ENCODE measurements at regions not wholly inside any gene's neighbourhood (a gene's known extent, or its start where the extent isn't known, plus 50 kb on each side); places are given as distances from the start of the nearest gene placed in this dataset.

- intact Hi-C loops (cut with micrococcal nuclease): no loop called here
These were observed 356.0 kb downstream of the ZPLD1 start for GRCh38 chr3:102790747-102791325.

GRCh38 chr3:102791641-102792589 is 357.1 kb downstream of the ZPLD1 start:
- no peaks in the 10 kb centered on the region for H3K4me1 Mint-ChIP-seq (ENCODE audit: low read depth)
- H3K9me3 Mint-ChIP-seq: no peaks in the 10 kb centered on the region
- H3K27ac Mint-ChIP-seq: no peak overlapping the region
- intact Hi-C loops (cut with micrococcal nuclease): no loop called here
- H3K4me3 Mint-ChIP-seq: no peak overlapping the region
- H3K36me3 Mint-ChIP-seq (ENCODE audit: low read depth): no peaks in the 10 kb centered on the region
- no peaks in the 10 kb centered on the region for H3K27me3 Mint-ChIP-seq

More at GRCh38 chr3:102790747-102791325, 356.0 kb downstream of the ZPLD1 start:
- Mint-ChIP-seq H3K27me3 (no peaks in the 10 kb centered on the region), H3K9me3 (no peaks in the 10 kb centered on the region), H3K27ac (no peak overlapping the region), H3K4me1 (ENCODE audit: low read depth) (no peaks in the 10 kb centered on the region), H3K4me3 (no peak overlapping the region), H3K36me3 (ENCODE audit: low read depth) (no peaks in the 10 kb centered on the region)

DNA sequence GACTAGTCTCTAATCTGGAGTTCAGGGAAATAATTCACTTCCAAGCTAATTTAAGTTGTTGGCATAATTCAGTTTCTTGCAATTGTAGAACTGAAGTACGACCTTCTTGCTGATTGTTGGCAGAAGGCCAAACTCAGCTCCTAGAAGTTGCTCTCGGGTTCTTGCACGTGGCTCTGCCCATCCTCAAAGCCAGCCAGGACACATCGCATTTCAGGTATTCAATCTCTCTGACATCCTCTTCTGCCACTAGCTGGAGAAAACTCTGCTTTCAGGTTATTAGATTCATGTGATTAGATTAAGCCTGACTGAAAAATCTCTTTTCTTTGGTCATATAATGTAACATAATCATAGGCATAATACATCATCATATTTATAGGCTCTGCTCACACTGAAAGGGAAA is 362.0 kb downstream of the ZPLD1 start:
- Mint-ChIP-seq H3K4me3 (no peak overlapping the region), H3K27me3 (no peaks in the 10 kb centered on the region), H3K4me1 (ENCODE audit: low read depth) (no peaks in the 10 kb centered on the region), H3K9me3 (no peaks in the 10 kb centered on the region), H3K27ac (no peak overlapping the region), H3K36me3 (ENCODE audit: low read depth) (no peaks in the 10 kb centered on the region)
- intact Hi-C loops (cut with micrococcal nuclease): no loop called here

GRCh38 chr3:102802819-102803420 is 368.1 kb downstream of the ZPLD1 start:
- H3K9me3 Mint-ChIP-seq: no peaks in the 10 kb centered on the region
- no peaks in the 10 kb centered on the region for H3K4me1 Mint-ChIP-seq (ENCODE audit: low read depth)
- no peaks in the 10 kb centered on the region for H3K36me3 Mint-ChIP-seq (ENCODE audit: low read depth)
- H3K4me3 Mint-ChIP-seq: no peak overlapping the region
- intact Hi-C loops (cut with micrococcal nuclease): no loop called here
- no peaks in the 10 kb centered on the region for H3K27me3 Mint-ChIP-seq
- no peak overlapping the region for H3K27ac Mint-ChIP-seq

GRCh38 chr3:102810937-102811336 is 376.1 kb downstream of the ZPLD1 start:
- no peaks in the 10 kb centered on the region for H3K36me3 Mint-ChIP-seq (ENCODE audit: low read depth)
- no peak overlapping the region for H3K4me3 Mint-ChIP-seq
- no peaks in the 10 kb centered on the region for H3K9me3 Mint-ChIP-seq
- no peaks in the 10 kb centered on the region for H3K27me3 Mint-ChIP-seq
- H3K27ac Mint-ChIP-seq: no peak overlapping the region
- intact Hi-C loops (cut with micrococcal nuclease): no loop called here
- H3K4me1 Mint-ChIP-seq (ENCODE audit: low read depth): no peaks in the 10 kb centered on the region

- Mint-ChIP-seq H3K4me3 (no peak overlapping the region), H3K4me1 (ENCODE audit: low read depth) (no peaks in the 10 kb centered on the region), H3K27ac (no peak overlapping the region), H3K27me3 (no peaks in the 10 kb centered on the region), H3K36me3 (ENCODE audit: low read depth) (no peaks in the 10 kb centered on the region), H3K9me3 (peaks cover 32% of the 10 kb centered on the region)
- intact Hi-C loops (cut with micrococcal nuclease): no loop called here
These were observed 391.8 kb downstream of the ZPLD1 start for GRCh38 chr3:102826636-102827035.

GRCh38 chr3:102827386-102827785 is 392.6 kb downstream of the ZPLD1 start:
- Mint-ChIP-seq H3K27me3 (no peaks in the 10 kb centered on the region), H3K36me3 (ENCODE audit: low read depth) (no peaks in the 10 kb centered on the region), H3K4me1 (ENCODE audit: low read depth) (no peaks in the 10 kb centered on the region), H3K9me3 (peaks cover 34% of the 10 kb centered on the region), H3K27ac (no peak overlapping the region), H3K4me3 (no peak overlapping the region)
- intact Hi-C loops (cut with micrococcal nuclease): no loop called here

DNA sequence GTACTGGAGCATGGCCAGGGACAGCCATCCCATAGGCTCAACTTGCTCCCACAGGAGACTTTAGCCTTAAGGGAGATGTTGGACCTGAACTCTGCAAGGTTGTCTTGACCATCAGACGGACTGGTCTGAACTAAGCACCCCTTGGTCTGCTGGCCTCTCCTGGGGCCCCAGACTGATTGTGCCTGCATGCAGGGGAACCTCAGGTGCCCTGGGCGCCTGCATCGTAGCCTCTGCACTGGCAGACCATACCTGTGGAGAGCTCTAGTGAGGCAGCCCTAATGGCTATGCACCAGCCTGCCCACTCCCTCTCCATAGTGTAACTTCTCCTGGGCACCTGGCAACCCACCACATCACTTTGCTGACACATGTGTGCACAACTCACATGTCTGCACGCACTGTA is 395.6 kb downstream of the ZPLD1 start:
- intact Hi-C loops (cut with micrococcal nuclease): no loop called here
- no peaks in the 10 kb centered on the region for H3K4me1 Mint-ChIP-seq (ENCODE audit: low read depth)
- H3K4me3 Mint-ChIP-seq: no peak overlapping the region
- peaks cover 36% of the 10 kb centered on the region for H3K9me3 Mint-ChIP-seq
- H3K36me3 Mint-ChIP-seq (ENCODE audit: low read depth): no peaks in the 10 kb centered on the region
- H3K27me3 Mint-ChIP-seq: no peaks in the 10 kb centered on the region
- H3K27ac Mint-ChIP-seq: no peak overlapping the region

DNA sequence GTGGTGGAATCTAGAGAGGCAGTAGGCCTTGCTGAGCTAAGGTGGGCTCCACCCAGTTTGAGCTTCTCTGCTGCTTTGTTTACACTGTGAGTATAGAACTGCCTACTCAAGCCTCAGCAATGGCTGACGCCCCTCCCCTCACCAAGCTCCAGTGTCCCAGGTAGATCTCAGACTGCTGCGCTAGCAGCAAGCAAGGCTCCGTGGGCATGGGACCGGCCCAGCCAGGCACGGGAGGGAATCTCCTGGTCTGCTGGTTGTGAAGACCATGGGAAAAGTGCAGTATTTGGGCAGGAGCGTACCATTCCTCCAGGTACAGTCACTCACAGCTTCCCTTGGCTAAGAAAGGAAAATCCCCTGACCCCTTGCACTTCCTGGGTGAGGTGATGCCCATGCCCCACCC is 407.1 kb downstream of the ZPLD1 start:
- H3K4me1 Mint-ChIP-seq (ENCODE audit: low read depth): no peaks in the 10 kb centered on the region
- H3K27me3 Mint-ChIP-seq: no peaks in the 10 kb centered on the region
- no peaks in the 10 kb centered on the region for H3K36me3 Mint-ChIP-seq (ENCODE audit: low read depth)
- peaks cover 59% of the 10 kb centered on the region for H3K9me3 Mint-ChIP-seq
- no peak overlapping the region for H3K27ac Mint-ChIP-seq
- no peak overlapping the region for H3K4me3 Mint-ChIP-seq
- intact Hi-C loops (cut with micrococcal nuclease): no loop called here

- no peaks in the 10 kb centered on the region for H3K27me3 Mint-ChIP-seq
- no peak overlapping the region for H3K27ac Mint-ChIP-seq
- intact Hi-C loops (cut with micrococcal nuclease): no loop called here
These were observed 432.0 kb downstream of the ZPLD1 start for GRCh38 chr3:102866845-102867244.

DNA sequence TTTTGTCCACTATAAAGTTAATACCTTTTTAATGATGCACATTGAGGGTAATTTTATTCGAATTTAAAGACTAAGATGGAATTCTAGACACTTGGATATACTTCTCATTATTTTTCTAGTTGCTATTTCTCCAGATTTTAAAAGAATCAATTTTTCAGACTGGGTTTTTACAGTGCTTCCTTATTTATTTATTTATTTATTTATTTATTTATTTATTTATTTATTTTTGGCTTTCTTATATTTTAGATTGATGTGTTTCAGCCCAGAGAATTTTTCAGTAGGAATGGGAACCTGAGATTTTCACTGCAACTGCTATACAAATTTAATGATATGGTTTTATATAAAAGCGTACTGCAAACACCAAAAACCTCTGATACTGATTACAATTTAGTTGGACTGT is 448.7 kb downstream of the ZPLD1 start:
- no peaks in the 10 kb centered on the region for H3K36me3 Mint-ChIP-seq (ENCODE audit: low read depth)
- no peaks in the 10 kb centered on the region for H3K27me3 Mint-ChIP-seq
- no peak overlapping the region for H3K27ac Mint-ChIP-seq
- intact Hi-C loops (cut with micrococcal nuclease): no loop called here
- H3K4me1 Mint-ChIP-seq (ENCODE audit: low read depth): no peaks in the 10 kb centered on the region
- H3K4me3 Mint-ChIP-seq: no peak overlapping the region
- H3K9me3 Mint-ChIP-seq: no peaks in the 10 kb centered on the region

More at GRCh38 chr3:102866845-102867244, 432.0 kb downstream of the ZPLD1 start:
- Mint-ChIP-seq H3K36me3 (ENCODE audit: low read depth) (no peaks in the 10 kb centered on the region), H3K9me3 (no peaks in the 10 kb centered on the region), H3K4me1 (ENCODE audit: low read depth) (no peaks in the 10 kb centered on the region), H3K4me3 (no peak overlapping the region)

DNA sequence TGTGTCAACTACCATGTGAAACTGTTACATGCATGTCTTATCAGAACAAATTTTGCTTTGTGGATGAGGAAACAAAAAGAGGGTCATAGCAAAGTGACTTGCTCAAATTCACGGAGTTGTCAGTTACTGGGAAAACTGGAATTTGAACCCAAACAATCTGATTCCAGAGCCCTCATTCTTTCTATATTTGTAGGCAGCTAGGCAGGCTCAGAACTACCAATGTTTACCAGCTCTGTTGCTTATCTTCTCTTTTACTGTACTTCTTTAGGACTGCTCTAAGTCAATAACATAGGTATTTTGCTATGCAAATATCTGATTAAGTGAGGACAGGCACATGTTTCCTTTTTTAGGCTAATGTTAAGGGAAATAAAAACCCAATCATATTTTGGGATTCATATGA is 450.5 kb downstream of the ZPLD1 start:
- Mint-ChIP-seq H3K27me3 (no peaks in the 10 kb centered on the region), H3K36me3 (ENCODE audit: low read depth) (no peaks in the 10 kb centered on the region), H3K9me3 (no peaks in the 10 kb centered on the region), H3K27ac (no peak overlapping the region), H3K4me1 (ENCODE audit: low read depth) (no peaks in the 10 kb centered on the region), H3K4me3 (no peak overlapping the region)
- intact Hi-C loops (cut with micrococcal nuclease): no loop called here

- H3K27me3 Mint-ChIP-seq: no peaks in the 10 kb centered on the region
- no peak overlapping the region for H3K27ac Mint-ChIP-seq
- intact Hi-C loops (cut with micrococcal nuclease): no loop called here
- H3K36me3 Mint-ChIP-seq (ENCODE audit: low read depth): no peaks in the 10 kb centered on the region
- no peaks in the 10 kb centered on the region for H3K4me1 Mint-ChIP-seq (ENCODE audit: low read depth)
- no peaks in the 10 kb centered on the region for H3K9me3 Mint-ChIP-seq
- H3K4me3 Mint-ChIP-seq: no peak overlapping the region
These were observed 452.6 kb downstream of the ZPLD1 start for GRCh38 chr3:102887431-102887830.

GRCh38 chr3:102896851-102897621 is 462.2 kb downstream of the ZPLD1 start:
- no peak overlapping the region for H3K4me3 Mint-ChIP-seq
- H3K27ac Mint-ChIP-seq: no peak overlapping the region
- H3K4me1 Mint-ChIP-seq (ENCODE audit: low read depth): no peaks in the 10 kb centered on the region
- intact Hi-C loops (cut with micrococcal nuclease): no loop called here
- no peaks in the 10 kb centered on the region for H3K36me3 Mint-ChIP-seq (ENCODE audit: low read depth)
- no peaks in the 10 kb centered on the region for H3K9me3 Mint-ChIP-seq
- no peaks in the 10 kb centered on the region for H3K27me3 Mint-ChIP-seq

Data from dendritic cell treated with granulocyte-macrophage colony-stimulating factor and Interleukin-4, amounts not matched to agents 40 ng/mL and 50 ng/mL, for 4 days (primary cell).